H9 (cell line): ENCODE measurements at regions not wholly inside any gene's neighbourhood (a gene's known extent, or its start where the extent isn't known, plus 50 kb on each side); places are given as distances from the start of the nearest gene placed in this dataset.

Source experiments
- DNase-seq: peaks from one replicate; pipeline ENCODE4 v3.0.0-alpha.2; 2017
- H2AFZ ChIP-seq: one replicate; pipeline ENCODE4 v1.6.1; 2013; ENCODE audit warnings: mild to moderate bottlenecking, low read length, control low read depth, moderate library complexity
- H2AK5ac ChIP-seq: 2 replicates; pipeline ENCODE4 v1.6.1; 2013; ENCODE audit warnings: low read length, control low read depth, mixed read lengths; ENCODE audit not compliant: insufficient read length
- H2BK120ac ChIP-seq: one replicate; pipeline ENCODE4 v1.6.1; 2013; ENCODE audit warnings: low read depth, mild to moderate bottlenecking, low read length, control low read depth, inconsistent platforms; ENCODE audit not compliant: poor library complexity, severe bottlenecking
- H2BK12ac ChIP-seq: 2 replicates; pipeline ENCODE4 v1.6.1; 2013; ENCODE audit warnings: low read length, control low read depth, mixed read lengths, low read depth; ENCODE audit not compliant: insufficient read length
- H2BK15ac ChIP-seq: 2 replicates; pipeline ENCODE4 v1.6.1; 2013; ENCODE audit warnings: low read depth, low read length, control low read depth
- H2BK20ac ChIP-seq: one replicate; pipeline ENCODE4 v1.6.1; 2013; ENCODE audit warnings: low read depth, mild to moderate bottlenecking, low read length, control low read depth, inconsistent platforms; ENCODE audit not compliant: poor library complexity, severe bottlenecking
- H2BK5ac ChIP-seq: 2 replicates; pipeline ENCODE4 v1.6.1; 2013; ENCODE audit warnings: low read length, control low read depth, mixed read lengths; ENCODE audit not compliant: insufficient read length
- H3K14ac ChIP-seq: 2 replicates; pipeline ENCODE4 v1.6.1; 2013; ENCODE audit warnings: low read length, control low read depth; ENCODE audit not compliant: insufficient read depth
- H3K18ac ChIP-seq: 2 replicates; pipeline ENCODE4 v1.6.1; 2013; ENCODE audit warnings: low read depth, mild to moderate bottlenecking, mixed read lengths, low read length, control low read depth; ENCODE audit not compliant: insufficient read length
- H3K23ac ChIP-seq: 2 replicates; pipeline ENCODE4 v1.6.1; 2013; ENCODE audit warnings: low read length, control low read depth, mixed read lengths, low read depth; ENCODE audit not compliant: insufficient read length
- H3K23me2 ChIP-seq: 2 replicates; pipeline ENCODE4 v1.6.1; 2013; ENCODE audit warnings: low read depth, mild to moderate bottlenecking, mixed read lengths, low read length, control low read depth; ENCODE audit not compliant: insufficient read length, poor library complexity, severe bottlenecking
- H3K27ac ChIP-seq: 2 replicates; pipeline ENCODE4 v1.5.1; 2013; ENCODE audit warnings: low read length, control low read depth, mixed read lengths, low read depth; ENCODE audit not compliant: insufficient read length
- H3K27me3 ChIP-seq: 2 replicates; pipeline ENCODE4 v1.6.1; 2013; ENCODE audit warnings: low read length, control low read depth, inconsistent platforms; ENCODE audit not compliant: insufficient read depth
- H3K4ac ChIP-seq: 2 replicates; pipeline ENCODE4 v1.6.1; 2013; ENCODE audit warnings: low read depth, mild to moderate bottlenecking, control low read depth, inconsistent platforms, low read length, moderate library complexity
- H3K4me1 ChIP-seq: 2 replicates; pipeline ENCODE4 v1.6.1; 2013; ENCODE audit warnings: low read length, control low read depth, inconsistent platforms; ENCODE audit not compliant: insufficient read depth
- H3K4me2 ChIP-seq: 2 replicates; pipeline ENCODE4 v1.6.1; 2013; ENCODE audit warnings: low read length, control low read depth, mixed read lengths; ENCODE audit not compliant: insufficient read length, insufficient read depth
- H3K56ac ChIP-seq: 2 replicates; pipeline ENCODE4 v1.6.1; 2013; ENCODE audit warnings: low read depth, mild to moderate bottlenecking, mixed read lengths, low read length, control low read depth; ENCODE audit not compliant: insufficient read length
- H3K79me1 ChIP-seq: 2 replicates; pipeline ENCODE4 v1.6.1; 2013; ENCODE audit warnings: low read depth, mild to moderate bottlenecking, moderate library complexity, low read length, control low read depth, inconsistent platforms; ENCODE audit not compliant: insufficient read depth, poor library complexity, severe bottlenecking
- H3K79me2 ChIP-seq: 2 replicates; pipeline ENCODE4 v1.6.1; 2013; ENCODE audit warnings: low read length, control low read depth, inconsistent platforms; ENCODE audit not compliant: insufficient read depth
- H3K9ac ChIP-seq: 2 replicates; pipeline ENCODE4 v1.6.1; 2013; ENCODE audit warnings: low read length, control low read depth, mixed read lengths; ENCODE audit not compliant: insufficient read length; ENCODE audit errors: extremely low read depth
- H3K9me3 ChIP-seq: one replicate; pipeline ENCODE4 v1.6.1; 2013; ENCODE audit warnings: low read depth, low read length, inconsistent platforms; ENCODE audit not compliant: control insufficient read depth
- H3T11ph ChIP-seq: one replicate; pipeline ENCODE4 v1.6.1; 2013; ENCODE audit warnings: mild to moderate bottlenecking, low read length, control low read depth, inconsistent platforms
- H4K20me1 ChIP-seq: one replicate; pipeline ENCODE4 v1.6.1; 2013; ENCODE audit not compliant: control insufficient read depth, insufficient read length, insufficient read depth
- H4K5ac ChIP-seq: 2 replicates; pipeline ENCODE4 v1.6.1; 2013; ENCODE audit warnings: low read depth, mild to moderate bottlenecking, mixed read lengths, low read length, control low read depth; ENCODE audit not compliant: insufficient read length
- H4K8ac ChIP-seq: replicated peaks from 2 replicates; pipeline ENCODE4 v1.6.1; 2013; ENCODE audit warnings: low read length, control low read depth, mixed read lengths, low read depth; ENCODE audit not compliant: insufficient read length
- H4K91ac ChIP-seq: 2 replicates; pipeline ENCODE4 v1.6.1; 2013; ENCODE audit warnings: low read depth, mild to moderate bottlenecking, moderate library complexity, mixed read lengths, low read length, control low read depth; ENCODE audit not compliant: insufficient read length
- H3K27ac Mint-ChIP-seq, 3 experiments: 2 replicates in 2 of 3; 3 replicates in 1 of 3; pipeline ENCODE4 v1.8.0; 2020 to 2021; ENCODE audit warnings: mixed read lengths in 3 of 3, mild to moderate bottlenecking in 1 of 3, moderate library complexity in 1 of 3
- H3K27me3 Mint-ChIP-seq: 2 replicates; pipeline ENCODE4 v1.8.0; 2021; ENCODE audit warnings: low read depth, mild to moderate bottlenecking, moderate library complexity, mixed read lengths
- H3K36me3 Mint-ChIP-seq, 3 experiments: 2 replicates in 2 of 3; 3 replicates in 1 of 3; pipeline ENCODE4 v1.8.0; 2020 to 2021; ENCODE audit warnings: low read depth in 3 of 3, mixed read lengths in 3 of 3; ENCODE audit not compliant: insufficient read depth in 1 of 3
- H3K4me1 Mint-ChIP-seq, 2 experiments: 2 replicates each; pipeline ENCODE4 v1.8.0; 2020; ENCODE audit warnings: mixed read lengths in 2 of 2
- H3K4me3 Mint-ChIP-seq, 2 experiments: 2 replicates in 1 of 2; 3 replicates in 1 of 2; pipeline ENCODE4 v1.8.0; 2020 to 2021; ENCODE audit warnings: mild to moderate bottlenecking in 2 of 2, mixed read lengths in 2 of 2, moderate library complexity in 1 of 2
- H3K9me3 Mint-ChIP-seq, 2 experiments: 2 replicates in 1 of 2; 3 replicates in 1 of 2; pipeline ENCODE4 v1.8.0; 2020; ENCODE audit warnings: mild to moderate bottlenecking in 2 of 2, mixed read lengths in 2 of 2, moderate library complexity in 1 of 2
- CTCF ChIP-seq: fragments of 200-600 bp; sonication (generic); conservative IDR thresholded peaks from 3 replicates; pipeline ENCODE4 v1.8.0; 2021; ENCODE audit warnings: antibody characterized with exemption, mild to moderate bottlenecking
- WGBS: extraction: QIAGEN DNeasy Blood & Tissue Kit; methylation state at CpG from one replicate; pipeline ENCODE4 v1.1.7; 2013; ENCODE audit warnings: missing lambda C conversion rate, low lambda C conversion rate, mixed read lengths; ENCODE audit not compliant: insufficient read length; ENCODE audit errors: extremely low coverage; 5-methylcytosine and 5-hydroxymethylcytosine counted together

- Histone ChIP-seq H2BK5ac (no peak overlapping the region), H3K18ac (no peak overlapping the region), H3K23ac (no peak overlapping the region), H3K14ac (no peak overlapping the region), H4K8ac (no peak overlapping the region), H4K20me1 (no peaks in the 10 kb centered on the region), H3K9me3 (no peaks in the 10 kb centered on the region), H3K4me1 (peaks cover 8% of the 10 kb centered on the region; the same call in 1 of the 2 replicates), H3K27ac (no peak overlapping the region), H2BK120ac (no peak overlapping the region), H3T11ph (no peak overlapping the region), H3K79me1 (no peaks in the 10 kb centered on the region), H2BK15ac (no peak overlapping the region), H3K56ac (no peak overlapping the region), H3K4ac (no peak overlapping the region), H3K4me2 (no peak overlapping the region), H2BK12ac (no peak overlapping the region), H3K23me2 (no peaks in the 10 kb centered on the region), H3K27me3 (no peaks in the 10 kb centered on the region), H3K79me2 (no peaks in the 10 kb centered on the region), H4K91ac (no peak overlapping the region), H4K5ac (no peak overlapping the region), H2BK20ac (no peak overlapping the region), H2AK5ac (no peak overlapping the region), H3K9ac (no peak overlapping the region), H2AFZ (no peak overlapping the region)
- H3K4me1 Mint-ChIP-seq = peaks cover 15% of the 10 kb centered on the region in 2 experiments
- no peaks in the 10 kb centered on the region for H3K36me3 Mint-ChIP-seq
- WGBS = no CpG with 5 or more reads among the region's 1 CpG
- no peak overlapping the region for H3K27ac Mint-ChIP-seq
- DNase-seq = no peak
- no peaks in the 10 kb centered on the region for H3K9me3 Mint-ChIP-seq
- H3K4me3 Mint-ChIP-seq = no peak overlapping the region
- no peak for TF ChIP-seq CTCF
- H3K27me3 Mint-ChIP-seq = no peaks in the 10 kb centered on the region
These were observed 520.6 kb downstream of the TNS1 start for GRCh38 chr2:217482056-217482710.
